ENCODE measurements at regions not wholly inside any gene's neighbourhood (a gene's known extent, or its start where the extent isn't known, plus 50 kb on each side); places are given as distances from the start of the nearest gene placed in this dataset.

DNA sequence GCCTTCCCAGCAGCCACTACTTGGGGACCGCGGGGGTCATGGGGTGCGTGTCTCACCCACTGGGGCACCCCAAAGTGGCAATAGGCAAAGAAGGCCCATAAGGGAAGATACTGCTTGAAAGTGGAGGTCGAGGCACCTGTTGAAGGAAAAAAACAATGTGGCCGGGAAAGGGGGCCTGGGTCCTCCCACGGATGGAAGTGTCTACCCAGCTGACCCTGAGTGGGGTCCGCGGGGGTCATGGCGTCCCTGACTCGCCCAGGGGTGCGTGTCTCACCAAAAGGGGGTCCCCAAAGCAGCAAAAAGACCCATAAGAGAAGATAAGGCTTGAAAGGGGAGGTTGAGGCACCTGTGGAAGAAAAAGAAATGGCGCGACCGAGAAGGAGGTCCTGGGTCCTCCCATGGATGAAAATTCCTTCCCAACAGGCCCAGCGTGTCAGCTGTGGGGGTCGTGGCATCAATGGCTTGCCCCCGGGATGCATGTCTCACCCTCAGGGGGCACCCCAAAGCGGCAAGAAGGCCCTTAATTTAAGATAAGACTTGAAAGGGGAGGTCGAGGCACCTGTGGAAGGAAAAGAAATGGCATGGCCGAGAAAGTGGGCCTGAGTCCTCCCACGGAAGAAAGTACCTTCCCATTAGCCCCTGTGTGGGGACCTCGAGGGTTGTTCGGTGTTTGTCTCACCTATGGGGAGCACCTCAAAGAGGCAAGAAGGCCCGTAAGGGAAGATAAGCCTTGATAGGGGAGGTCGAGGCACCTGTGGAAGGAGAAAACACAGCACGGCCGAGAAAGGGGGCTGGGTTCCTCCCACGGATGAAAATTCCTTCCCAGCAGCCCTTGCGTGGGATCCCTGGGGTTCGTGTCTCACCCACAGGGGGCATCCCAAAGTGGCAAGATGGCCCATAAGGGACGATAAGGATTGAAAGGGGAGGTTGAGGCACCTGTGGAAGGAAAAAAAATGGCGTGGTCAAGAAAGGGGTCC is 266.0 kb downstream of the ALG10 start:
- Histone ChIP-seq H3K9me3 (peaks cover 0 to 50% (median 27%) of the 10 kb centered on the region in 12 donors), H3K27ac (no peak overlapping the region), H3K4me1 (no peaks in the 10 kb centered on the region), H3K27me3 (peaks cover 0 to under 1% (median 0%) of the 10 kb centered on the region in 9 donors), H3K4me3 (no peak overlapping the region), H3K36me3 (no peaks in the 10 kb centered on the region)
- ATAC-seq = no peak
- intact Hi-C loops (cut with DNase I) = no loop called here
- WGBS, 4 donors = 71 to 76% (median 73%) methylated on average over 32 of the region's 32 CpGs
- peak in 3 of 5 donors; percentile 2 to 20 (median 5) for DNase-seq
- TF ChIP-seq, protein P1, sequence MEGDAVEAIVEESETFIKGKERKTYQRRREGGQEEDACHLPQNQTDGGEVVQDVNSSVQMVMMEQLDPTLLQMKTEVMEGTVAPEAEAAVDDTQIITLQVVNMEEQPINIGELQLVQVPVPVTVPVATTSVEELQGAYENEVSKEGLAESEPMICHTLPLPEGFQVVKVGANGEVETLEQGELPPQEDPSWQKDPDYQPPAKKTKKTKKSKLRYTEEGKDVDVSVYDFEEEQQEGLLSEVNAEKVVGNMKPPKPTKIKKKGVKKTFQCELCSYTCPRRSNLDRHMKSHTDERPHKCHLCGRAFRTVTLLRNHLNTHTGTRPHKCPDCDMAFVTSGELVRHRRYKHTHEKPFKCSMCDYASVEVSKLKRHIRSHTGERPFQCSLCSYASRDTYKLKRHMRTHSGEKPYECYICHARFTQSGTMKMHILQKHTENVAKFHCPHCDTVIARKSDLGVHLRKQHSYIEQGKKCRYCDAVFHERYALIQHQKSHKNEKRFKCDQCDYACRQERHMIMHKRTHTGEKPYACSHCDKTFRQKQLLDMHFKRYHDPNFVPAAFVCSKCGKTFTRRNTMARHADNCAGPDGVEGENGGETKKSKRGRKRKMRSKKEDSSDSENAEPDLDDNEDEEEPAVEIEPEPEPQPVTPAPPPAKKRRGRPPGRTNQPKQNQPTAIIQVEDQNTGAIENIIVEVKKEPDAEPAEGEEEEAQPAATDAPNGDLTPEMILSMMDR (IDR thresholded peaks at IDR 0.05) = no peak
- no peak for TF ChIP-seq POLR2A (IDR thresholded peaks at IDR 0.05)

DNA sequence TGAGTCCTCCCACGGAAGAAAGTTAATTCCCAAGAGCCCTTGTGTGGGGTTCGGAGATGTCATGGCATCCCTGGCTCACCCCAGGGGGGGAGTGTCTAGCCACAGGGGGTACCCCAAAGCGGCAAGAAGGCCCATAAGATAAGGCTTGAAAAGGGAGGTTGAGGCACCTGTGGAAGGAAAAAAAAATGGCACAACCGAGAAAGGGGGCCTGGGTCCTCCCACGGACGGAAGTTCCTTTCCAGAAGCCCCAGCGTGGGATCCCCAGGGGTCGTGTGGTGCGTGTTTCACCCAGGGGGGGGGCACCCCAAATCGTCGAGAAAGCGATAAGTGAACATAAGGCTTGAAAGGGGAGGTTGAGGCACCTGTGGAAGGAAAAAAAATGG is 266.7 kb downstream of the ALG10 start:
- H3K9me3 ChIP-seq = peaks cover 0 to 43% (median 23%) of the 10 kb centered on the region in 12 donors
- no peaks in the 10 kb centered on the region for H3K4me1 ChIP-seq
- WGBS, 4 donors = 73 to 78% (median 75%) methylated on average over 12 of the region's 12 CpGs
- H3K36me3 ChIP-seq = no peaks in the 10 kb centered on the region
- H3K4me3 ChIP-seq = no peak overlapping the region
- ATAC-seq = no peak
- peaks cover 0 to 5% (median 0%) of the 10 kb centered on the region in 9 donors for H3K27me3 ChIP-seq
- intact Hi-C loops (cut with DNase I) = no loop called here
- no peak overlapping the region for H3K27ac ChIP-seq
- no peak for DNase-seq
- TF ChIP-seq, protein P1 (IDR thresholded peaks at IDR 0.05) = no peak
- TF ChIP-seq POLR2A (IDR thresholded peaks at IDR 0.05) = no peak

DNA sequence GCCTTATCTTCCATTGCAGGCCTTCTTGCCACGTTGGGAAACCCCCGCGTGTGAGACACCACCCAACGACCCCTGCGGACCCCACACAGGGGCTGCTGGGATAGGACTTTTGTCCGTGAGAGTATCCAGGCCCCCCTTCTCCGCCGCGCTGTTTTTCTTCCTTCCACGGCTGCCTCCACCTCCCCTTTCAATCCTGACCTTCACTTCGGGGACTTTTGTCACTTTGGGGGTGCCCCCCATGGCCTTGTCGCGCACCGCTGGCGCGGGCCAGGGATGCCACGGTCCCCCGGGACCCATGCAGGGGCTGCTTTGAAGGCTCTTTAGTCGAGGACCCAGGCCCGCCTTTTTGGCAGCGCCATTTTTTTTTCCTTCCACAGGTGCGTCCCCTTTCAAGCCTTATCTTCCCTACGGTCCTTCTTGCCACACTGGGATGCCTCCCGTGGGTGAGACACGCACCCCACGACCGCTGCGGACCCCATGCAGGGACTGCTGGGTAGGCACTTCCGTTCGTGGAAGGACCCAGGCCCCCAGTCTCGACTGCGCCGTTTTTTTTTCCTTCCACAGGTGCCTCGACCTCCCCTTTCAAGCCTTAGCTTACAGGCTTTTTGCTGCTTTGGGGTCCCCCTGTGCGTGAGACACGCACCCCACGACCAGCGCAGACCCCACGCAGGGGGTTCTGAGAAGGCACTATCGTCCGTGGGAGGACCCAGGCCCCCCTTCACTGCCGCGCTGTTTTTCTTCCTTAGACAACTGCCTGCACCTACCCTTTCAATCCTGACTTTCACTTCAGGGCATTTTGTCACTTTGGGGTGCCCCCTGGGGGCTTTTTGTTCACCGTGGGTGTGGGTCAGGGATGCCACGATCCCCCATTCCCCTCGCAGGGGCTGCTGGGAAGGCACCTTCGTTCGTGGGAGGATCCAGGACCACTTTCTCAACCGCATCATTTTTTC is 267.4 kb downstream of the ALG10 start:
- no peak overlapping the region for H3K4me3 ChIP-seq
- H3K36me3 ChIP-seq = no peaks in the 10 kb centered on the region
- no peak overlapping the region for H3K27ac ChIP-seq
- ATAC-seq (no peak), DNase-seq (peak in 2 of 5 donors; percentile 4 to 36)
- 66 to 75% (median 70%) methylated on average over 49 of the region's 49 CpGs for WGBS, 4 donors
- peaks cover 0 to 36% (median 16%) of the 10 kb centered on the region in 12 donors for H3K9me3 ChIP-seq
- H3K4me1 ChIP-seq = no peaks in the 10 kb centered on the region
- intact Hi-C loops (cut with DNase I) = no loop called here
- H3K27me3 ChIP-seq = peaks cover 0 to 8% (median 0%) of the 10 kb centered on the region in 9 donors
- TF ChIP-seq, protein P1 (IDR thresholded peaks at IDR 0.05) = no peak
- TF ChIP-seq POLR2A (IDR thresholded peaks at IDR 0.05) = no peak
